Liver (tissue), 8 donors: ENCODE measurements at regions not wholly inside any gene's neighbourhood (a gene's known extent, or its start where the extent isn't known, plus 50 kb on each side); places are given as distances from the start of the nearest gene placed in this dataset.

Source experiments
- DNase-seq: peaks from one replicate; pipeline ENCODE4 v3.0.0-alpha.2; 2017; ENCODE audit warnings: low spot score
- H3K27ac ChIP-seq, 2 donors: one replicate each; pipeline ENCODE4 v1.7.0; 2013; ENCODE audit warnings: inconsistent platforms in 2 of 2, low read length in 2 of 2, control low read depth in 1 of 2, low read depth in 1 of 2, mild to moderate bottlenecking in 1 of 2
- H3K27me3 ChIP-seq, 4 donors: one replicate each; pipeline versions ENCODE4 v1.6.1 to v1.7.0; 2013; ENCODE audit warnings: low read length in 3 of 4, inconsistent platforms in 1 of 4, mild to moderate bottlenecking in 1 of 4, moderate library complexity in 1 of 4; ENCODE audit not compliant: control insufficient read depth in 4 of 4, insufficient read depth in 4 of 4
- H3K36me3 ChIP-seq, 4 donors: one replicate each; pipeline versions ENCODE4 v1.6.1 to v1.7.0; 2013; ENCODE audit warnings: low read length in 3 of 4, mild to moderate bottlenecking in 3 of 4, low read depth in 1 of 4, moderate library complexity in 1 of 4; ENCODE audit not compliant: control insufficient read depth in 4 of 4, insufficient read depth in 3 of 4
- H3K4me1 ChIP-seq, 4 donors: one replicate each; pipeline versions ENCODE4 v1.6.1 to v1.7.0; 2013; ENCODE audit warnings: low read length in 3 of 4, mild to moderate bottlenecking in 3 of 4, moderate library complexity in 1 of 4; ENCODE audit not compliant: control insufficient read depth in 4 of 4, insufficient read depth in 4 of 4
- H3K4me3 ChIP-seq, 3 donors: one replicate each; pipeline versions ENCODE4 v1.6.1 to v1.7.0; 2013; ENCODE audit warnings: low read length in 3 of 3, control low read depth in 1 of 3, low read depth in 1 of 3, mild to moderate bottlenecking in 1 of 3
- H3K9ac ChIP-seq, 2 donors: one replicate each; pipeline ENCODE4 v1.7.0; 2013; ENCODE audit warnings: low read length in 2 of 2, mild to moderate bottlenecking in 2 of 2, moderate library complexity in 2 of 2, control low read depth in 1 of 2, low read depth in 1 of 2
- H3K9me3 ChIP-seq, 4 donors: one replicate each; pipeline versions ENCODE4 v1.6.1 to v1.7.0; 2013; ENCODE audit warnings: low read length in 3 of 4; ENCODE audit not compliant: control insufficient read depth in 4 of 4
- EGR1 ChIP-seq, 2 donors: IDR thresholded peaks; 2 replicates each; pipeline ENCODE4 v1.6.1; 2016 to 2018; ENCODE audit warnings: antibody characterized with exemption in 2 of 2, low read depth in 2 of 2
- FOXA1 ChIP-seq: IDR thresholded peaks from 2 replicates; pipeline ENCODE4 v1.6.1; 2016; ENCODE audit warnings: antibody characterized with exemption
- FOXA2 ChIP-seq: IDR thresholded peaks from 2 replicates; pipeline ENCODE4 v1.6.1; 2016; ENCODE audit warnings: antibody characterized with exemption
- GABPA ChIP-seq, 2 donors: IDR thresholded peaks in 1 of 2; conservative IDR thresholded peaks in 1 of 2; 2 replicates each; pipeline ENCODE4 v1.6.1; 2016; ENCODE audit warnings: antibody characterized with exemption in 2 of 2, mild to moderate bottlenecking in 1 of 2, moderate library complexity in 1 of 2
- HNF4A ChIP-seq, 2 donors: conservative IDR thresholded peaks; 2 replicates each; pipeline ENCODE4 v1.6.1; 2016; ENCODE audit warnings: antibody characterized with exemption in 2 of 2, mild to moderate bottlenecking in 2 of 2
- HNF4G ChIP-seq: IDR thresholded peaks from 2 replicates; pipeline ENCODE4 v1.6.1; 2016; ENCODE audit warnings: antibody characterized with exemption
- NR2F2 ChIP-seq: IDR thresholded peaks from 2 replicates; pipeline ENCODE4 v1.6.1; 2016; ENCODE audit warnings: antibody characterized with exemption
- RAD21 ChIP-seq, 2 donors: IDR thresholded peaks; 2 replicates each; pipeline ENCODE4 v1.6.1; 2016; ENCODE audit warnings: antibody characterized with exemption in 2 of 2, mild to moderate bottlenecking in 2 of 2
- SP1 ChIP-seq: IDR thresholded peaks from 2 replicates; pipeline ENCODE4 v1.6.1; 2018; ENCODE audit warnings: antibody characterized with exemption, mild to moderate bottlenecking
- TAF1 ChIP-seq: conservative IDR thresholded peaks from 2 replicates; pipeline ENCODE4 v1.6.1; 2016; ENCODE audit warnings: antibody characterized with exemption, mild to moderate bottlenecking
- YY1 ChIP-seq: IDR thresholded peaks from 2 replicates; pipeline ENCODE4 v1.6.1; 2016; ENCODE audit warnings: antibody characterized with exemption, mild to moderate bottlenecking
- ZBTB33 ChIP-seq: IDR thresholded peaks from 2 replicates; pipeline ENCODE4 v1.6.1; 2016; ENCODE audit warnings: antibody characterized with exemption
- WGBS: extraction: QIAGEN DNeasy Blood & Tissue Kit; methylation state at CpG from one replicate; pipeline ENCODE4 v1.1.7; 2013; 5-methylcytosine and 5-hydroxymethylcytosine counted together
- TF ChIP-seq, protein P1 (sequence below): fragments of 150-350 bp; IDR thresholded peaks from 2 replicates; pipeline ENCODE4 v1.5.1; 2017; ENCODE audit warnings: improper control_type of control experiment, low read depth, low read length; ENCODE audit not compliant: missing input control
- TF ChIP-seq, protein P2 (sequence below): IDR thresholded peaks from 2 replicates; pipeline ENCODE4 v1.6.1; 2016; ENCODE audit warnings: antibody characterized with exemption
- TF ChIP-seq, protein P3 (sequence below): IDR thresholded peaks from 2 replicates; pipeline ENCODE4 v1.6.1; 2016; ENCODE audit warnings: antibody characterized with exemption, mild to moderate bottlenecking
- donor health status: healthy.
- donor health status: healthy.
- donor health status: healthy.
- donor health status: healthy.
- donor health status: healthy.

DNA sequence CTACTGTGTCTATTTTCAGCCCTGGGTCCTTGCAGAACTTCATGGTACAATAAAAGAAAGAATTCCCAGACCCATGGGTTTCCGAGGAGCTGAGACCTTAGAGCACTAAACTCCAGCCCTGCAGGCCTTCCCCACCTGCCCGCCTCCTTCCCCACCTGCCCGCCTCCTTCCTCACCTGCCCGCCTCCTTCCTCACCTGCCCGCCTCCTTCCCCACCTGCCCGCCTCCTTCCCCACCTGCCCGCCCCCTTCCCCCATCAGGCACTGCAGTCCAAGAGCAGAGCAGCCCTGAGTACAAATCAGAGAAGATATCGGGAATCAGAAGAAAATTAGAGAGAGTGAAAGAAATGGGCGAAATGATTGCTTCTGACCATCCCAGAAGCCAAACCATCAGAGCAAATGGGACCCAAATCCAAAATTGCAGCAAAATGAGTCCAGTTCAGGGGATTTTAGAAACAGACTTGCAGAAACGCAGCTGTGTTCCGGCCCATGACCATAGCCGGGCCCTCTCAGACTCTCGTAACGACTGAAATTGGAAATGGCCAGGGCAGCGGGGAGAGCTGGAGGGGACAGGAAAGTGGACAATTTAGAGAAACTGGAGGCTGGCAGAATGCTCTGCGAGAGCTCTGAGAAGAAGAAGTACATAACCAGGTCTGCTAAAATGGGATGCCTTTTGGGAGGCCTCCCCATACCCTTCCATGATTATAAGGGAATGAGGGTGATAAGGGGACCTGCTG is 568.4 kb downstream of the TCERG1L start:
- DNase-seq, result no peak
- Histone ChIP-seq H3K36me3 (no peaks in the 10 kb centered on the region), H3K9ac (no peak overlapping the region), H3K4me1 (no peaks in the 10 kb centered on the region), H3K9me3 (no peaks in the 10 kb centered on the region), H3K27ac (no peak overlapping the region), H3K4me3 (no peak overlapping the region), H3K27me3 (peaks cover 0 to 2% (median 0%) of the 10 kb centered on the region in 4 donors)
- no peak for TF ChIP-seq HNF4A (conservative IDR thresholded peaks at IDR 0.05)
- no peak for TF ChIP-seq RAD21 (IDR thresholded peaks at IDR 0.05)
- WGBS, result 61% methylated on average over 16 of the region's 16 CpGs

GRCh38 chr10:130743751-130744271 is 567.7 kb downstream of the TCERG1L start:
- DNase-seq, result no peak
- no peaks in the 10 kb centered on the region for H3K36me3 ChIP-seq
- H3K4me3 ChIP-seq, result no peak overlapping the region
- no peak overlapping the region for H3K27ac ChIP-seq
- no peak for TF ChIP-seq FOXA2
- TF ChIP-seq, protein P1, sequence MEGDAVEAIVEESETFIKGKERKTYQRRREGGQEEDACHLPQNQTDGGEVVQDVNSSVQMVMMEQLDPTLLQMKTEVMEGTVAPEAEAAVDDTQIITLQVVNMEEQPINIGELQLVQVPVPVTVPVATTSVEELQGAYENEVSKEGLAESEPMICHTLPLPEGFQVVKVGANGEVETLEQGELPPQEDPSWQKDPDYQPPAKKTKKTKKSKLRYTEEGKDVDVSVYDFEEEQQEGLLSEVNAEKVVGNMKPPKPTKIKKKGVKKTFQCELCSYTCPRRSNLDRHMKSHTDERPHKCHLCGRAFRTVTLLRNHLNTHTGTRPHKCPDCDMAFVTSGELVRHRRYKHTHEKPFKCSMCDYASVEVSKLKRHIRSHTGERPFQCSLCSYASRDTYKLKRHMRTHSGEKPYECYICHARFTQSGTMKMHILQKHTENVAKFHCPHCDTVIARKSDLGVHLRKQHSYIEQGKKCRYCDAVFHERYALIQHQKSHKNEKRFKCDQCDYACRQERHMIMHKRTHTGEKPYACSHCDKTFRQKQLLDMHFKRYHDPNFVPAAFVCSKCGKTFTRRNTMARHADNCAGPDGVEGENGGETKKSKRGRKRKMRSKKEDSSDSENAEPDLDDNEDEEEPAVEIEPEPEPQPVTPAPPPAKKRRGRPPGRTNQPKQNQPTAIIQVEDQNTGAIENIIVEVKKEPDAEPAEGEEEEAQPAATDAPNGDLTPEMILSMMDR, result no peak
- TF ChIP-seq EGR1 (IDR thresholded peaks at IDR 0.05; ENCODE audit: low read depth in 2 of 2), result no peak
- no peak for TF ChIP-seq SP1
- TF ChIP-seq, protein P2, sequence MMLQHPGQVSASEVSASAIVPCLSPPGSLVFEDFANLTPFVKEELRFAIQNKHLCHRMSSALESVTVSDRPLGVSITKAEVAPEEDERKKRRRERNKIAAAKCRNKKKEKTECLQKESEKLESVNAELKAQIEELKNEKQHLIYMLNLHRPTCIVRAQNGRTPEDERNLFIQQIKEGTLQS, result no peak
- TF ChIP-seq YY1, result no peak
- TF ChIP-seq ZBTB33, result no peak
- no peak for TF ChIP-seq RAD21 (IDR thresholded peaks at IDR 0.05)
- no peak for TF ChIP-seq HNF4A (conservative IDR thresholded peaks at IDR 0.05)
- TF ChIP-seq NR2F2, result no peak
- TF ChIP-seq, protein P3, sequence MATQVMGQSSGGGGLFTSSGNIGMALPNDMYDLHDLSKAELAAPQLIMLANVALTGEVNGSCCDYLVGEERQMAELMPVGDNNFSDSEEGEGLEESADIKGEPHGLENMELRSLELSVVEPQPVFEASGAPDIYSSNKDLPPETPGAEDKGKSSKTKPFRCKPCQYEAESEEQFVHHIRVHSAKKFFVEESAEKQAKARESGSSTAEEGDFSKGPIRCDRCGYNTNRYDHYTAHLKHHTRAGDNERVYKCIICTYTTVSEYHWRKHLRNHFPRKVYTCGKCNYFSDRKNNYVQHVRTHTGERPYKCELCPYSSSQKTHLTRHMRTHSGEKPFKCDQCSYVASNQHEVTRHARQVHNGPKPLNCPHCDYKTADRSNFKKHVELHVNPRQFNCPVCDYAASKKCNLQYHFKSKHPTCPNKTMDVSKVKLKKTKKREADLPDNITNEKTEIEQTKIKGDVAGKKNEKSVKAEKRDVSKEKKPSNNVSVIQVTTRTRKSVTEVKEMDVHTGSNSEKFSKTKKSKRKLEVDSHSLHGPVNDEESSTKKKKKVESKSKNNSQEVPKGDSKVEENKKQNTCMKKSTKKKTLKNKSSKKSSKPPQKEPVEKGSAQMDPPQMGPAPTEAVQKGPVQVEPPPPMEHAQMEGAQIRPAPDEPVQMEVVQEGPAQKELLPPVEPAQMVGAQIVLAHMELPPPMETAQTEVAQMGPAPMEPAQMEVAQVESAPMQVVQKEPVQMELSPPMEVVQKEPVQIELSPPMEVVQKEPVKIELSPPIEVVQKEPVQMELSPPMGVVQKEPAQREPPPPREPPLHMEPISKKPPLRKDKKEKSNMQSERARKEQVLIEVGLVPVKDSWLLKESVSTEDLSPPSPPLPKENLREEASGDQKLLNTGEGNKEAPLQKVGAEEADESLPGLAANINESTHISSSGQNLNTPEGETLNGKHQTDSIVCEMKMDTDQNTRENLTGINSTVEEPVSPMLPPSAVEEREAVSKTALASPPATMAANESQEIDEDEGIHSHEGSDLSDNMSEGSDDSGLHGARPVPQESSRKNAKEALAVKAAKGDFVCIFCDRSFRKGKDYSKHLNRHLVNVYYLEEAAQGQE, result no peak
- no peak for TF ChIP-seq TAF1
- no peak for TF ChIP-seq HNF4G
- no peak for TF ChIP-seq GABPA (IDR thresholded peaks at IDR 0.05 in 1 of 2, conservative IDR thresholded peaks at IDR 0.05 in 1 of 2)
- no peak for TF ChIP-seq FOXA1
- H3K9ac ChIP-seq, result no peak overlapping the region
- no peaks in the 10 kb centered on the region for H3K9me3 ChIP-seq
- peaks cover 0 to 2% (median 0%) of the 10 kb centered on the region in 4 donors for H3K27me3 ChIP-seq
- WGBS, result 74% methylated on average over 10 of the region's 10 CpGs
- no peaks in the 10 kb centered on the region for H3K4me1 ChIP-seq
